ENCODE measurements at regions not wholly inside any gene's neighbourhood (a gene's known extent, or its start where the extent isn't known, plus 50 kb on each side); places are given as distances from the start of the nearest gene placed in this dataset.

GRCh38 chr2:19195661-19196060 is 162.8 kb downstream of the OSR1 start:
- TF ChIP-seq CTCF (IDR thresholded peaks at IDR 0.05) (no peak), POLR2A (IDR thresholded peaks at IDR 0.05) (no peak)
